H1 (cell line): ENCODE measurements at regions not wholly inside any gene's neighbourhood (a gene's known extent, or its start where the extent isn't known, plus 50 kb on each side); places are given as distances from the start of the nearest gene placed in this dataset.
A peak's percentile ranks its signal among the peaks of the same experiment; 100 is the strongest.

ENCODE experiments used
- CTCF ChIA-PET: fragments of 300-600 bp; sonication (Branson Sonifier 250); formaldehyde crosslinking; loops from one replicate; lab custom pipeline; 2021; ENCODE audit not compliant: partially characterized antibody; lab: Charles Lee
- POLR2A ChIA-PET: fragments of 300-600 bp; sonication (Branson Sonifier 250); formaldehyde crosslinking; loops from one replicate; lab custom pipeline; 2021; ENCODE audit warnings: inconsistent platforms; ENCODE audit not compliant: partially characterized antibody; lab: Charles Lee
- DNase-seq, 2 experiments: peaks; one replicate each; pipeline versions ENCODE4 v3.0.0 to v3.0.0-alpha.2; 2010 to 2022; ENCODE audit warnings: low spot score in 2 of 2, low read depth in 1 of 2, mixed read lengths in 1 of 2
- FAIRE-seq: peaks from 2 replicates; lab custom pipeline; 2011; peaks lifted over from hg19 to GRCh38; lab: Jason Lieb, UNC
- H2AFZ ChIP-seq: 2 replicates; pipeline ENCODE4 v1.8.1; 2012; ENCODE audit warnings: low read length, inconsistent platforms
- H2AK5ac ChIP-seq: 2 replicates; pipeline ENCODE4 v1.6.1; 2013; ENCODE audit warnings: low read depth, low read length
- H2BK120ac ChIP-seq: replicated peaks from 2 replicates; pipeline ENCODE3; 2013; ENCODE audit warnings: low read depth, low read length, inconsistent platforms
- H2BK12ac ChIP-seq: 2 replicates; pipeline ENCODE4 v1.6.1; 2013; ENCODE audit warnings: low read depth, low read length
- H2BK15ac ChIP-seq: 2 replicates; pipeline ENCODE4 v1.6.1; 2013; ENCODE audit warnings: low read length
- H2BK20ac ChIP-seq: 2 replicates; pipeline ENCODE4 v1.6.1; 2013; ENCODE audit warnings: low read length
- H2BK5ac ChIP-seq: 2 replicates; pipeline ENCODE4 v1.6.1; 2013; ENCODE audit warnings: low read depth, low read length
- H3K14ac ChIP-seq: 2 replicates; pipeline ENCODE4 v1.6.1; 2013; ENCODE audit warnings: inconsistent platforms; ENCODE audit not compliant: insufficient read length
- H3K18ac ChIP-seq: 2 replicates; pipeline ENCODE4 v1.6.1; 2013; ENCODE audit warnings: low read length; ENCODE audit errors: extremely low read depth
- H3K23ac ChIP-seq: 2 replicates; pipeline ENCODE4 v1.6.1; 2013; ENCODE audit warnings: inconsistent platforms; ENCODE audit not compliant: insufficient read length
- H3K23me2 ChIP-seq: 2 replicates; pipeline ENCODE4 v1.6.1; 2013; ENCODE audit warnings: low read depth, low read length
- H3K27ac ChIP-seq: 2 replicates; pipeline ENCODE4 v1.6.1; 2011; ENCODE audit warnings: low read depth, low read length, inconsistent platforms
- H3K27me3 ChIP-seq, 4 experiments: replicated peaks in 1 of 4; 1 replicate in 1 of 4; 2 replicates in 3 of 4; pipeline versions ENCODE4 v1.6.1 to v1.8.1; 2011 to 2013; ENCODE audit warnings: low read length in 3 of 4, mild to moderate bottlenecking in 3 of 4, inconsistent platforms in 2 of 4, mixed read lengths in 2 of 4, moderate library complexity in 1 of 4; ENCODE audit not compliant: control insufficient read depth in 3 of 4, insufficient read depth in 3 of 4; ENCODE audit errors: extremely low read depth in 1 of 4
- H3K36me3 ChIP-seq, 4 experiments: 2 replicates each; pipeline versions ENCODE4 v1.6.1 to v1.8.1; 2011 to 2013; ENCODE audit warnings: mild to moderate bottlenecking in 4 of 4, low read length in 3 of 4, moderate library complexity in 2 of 4, control low read depth in 1 of 4, inconsistent platforms in 1 of 4; ENCODE audit not compliant: insufficient read depth in 4 of 4, control insufficient read depth in 2 of 4
- H3K4ac ChIP-seq: replicated peaks from 2 replicates; pipeline ENCODE3; 2013; ENCODE audit warnings: low read length, low read depth, mixed read lengths, inconsistent platforms; ENCODE audit not compliant: insufficient read length
- H3K4me1 ChIP-seq, 4 experiments: replicated peaks in 1 of 4; 1 replicate in 1 of 4; 2 replicates in 3 of 4; pipeline versions ENCODE4 v1.6.1 to v1.8.1; 2011 to 2013; ENCODE audit warnings: low read length in 3 of 4, inconsistent platforms in 2 of 4, mixed read lengths in 1 of 4; ENCODE audit not compliant: insufficient read depth in 4 of 4, control insufficient read depth in 3 of 4
- H3K4me2 ChIP-seq, 2 experiments: 2 replicates each; pipeline versions ENCODE4 v1.6.1 to v1.8.1; 2011 to 2013; ENCODE audit warnings: low read depth in 2 of 2, low read length in 2 of 2, control low read depth in 1 of 2, inconsistent platforms in 1 of 2, mild to moderate bottlenecking in 1 of 2; ENCODE audit not compliant: insufficient read depth in 1 of 2
- H3K4me3 ChIP-seq, 4 experiments: fragments of 200-600, 300-600 bp in 1 of 4; sonication (generic), shearing (Covaris generic), sonication (Bioruptor Twin) in 1 of 4; 2 replicates each; pipeline versions ENCODE4 v1.5.1 to v1.8.1; 2011 to 2016; ENCODE audit warnings: low read length in 4 of 4, low read depth in 3 of 4, control low read depth in 2 of 4, inconsistent platforms in 2 of 4, mild to moderate bottlenecking in 2 of 4, mixed read lengths in 1 of 4, moderate library complexity in 1 of 4; ENCODE audit not compliant: insufficient read depth in 2 of 4; ENCODE audit errors: extremely low read depth in 1 of 4
- H3K56ac ChIP-seq: replicated peaks from 2 replicates; pipeline ENCODE3; 2013; ENCODE audit warnings: low read depth, mild to moderate bottlenecking, mixed read lengths, low read length, inconsistent platforms; ENCODE audit not compliant: insufficient read length
- H3K79me1 ChIP-seq: 2 replicates; pipeline ENCODE4 v1.6.1; 2013; ENCODE audit warnings: low read depth, low read length, control low read depth
- H3K79me2 ChIP-seq, 2 experiments: 2 replicates each; pipeline versions ENCODE4 v1.6.1 to v1.8.1; 2012 to 2013; ENCODE audit warnings: low read length in 2 of 2, mild to moderate bottlenecking in 2 of 2, inconsistent platforms in 1 of 2; ENCODE audit not compliant: insufficient read depth in 2 of 2, control insufficient read depth in 1 of 2
- H3K9ac ChIP-seq, 4 experiments: replicated peaks in 1 of 4; 1 replicate in 1 of 4; 2 replicates in 3 of 4; pipeline versions ENCODE4 v1.6.1 to v1.8.1; 2011 to 2013; ENCODE audit warnings: low read depth in 3 of 4, low read length in 3 of 4, control low read depth in 2 of 4, mild to moderate bottlenecking in 2 of 4, moderate library complexity in 2 of 4, inconsistent platforms in 1 of 4; ENCODE audit errors: extremely low read depth in 1 of 4
- H3K9me3 ChIP-seq, 2 experiments: 2 replicates each; pipeline versions ENCODE4 v1.6.1 to v1.8.1; 2012 to 2013; ENCODE audit warnings: mild to moderate bottlenecking in 2 of 2, moderate library complexity in 2 of 2, control low read depth in 1 of 2, inconsistent platforms in 1 of 2, low read depth in 1 of 2, low read length in 1 of 2, mixed read lengths in 1 of 2; ENCODE audit not compliant: insufficient read depth in 2 of 2
- H4K20me1 ChIP-seq, 2 experiments: replicated peaks in 1 of 2; 2 replicates each; pipeline versions ENCODE3 to v1.8.1; 2011 to 2013; ENCODE audit warnings: inconsistent platforms in 2 of 2, low read length in 2 of 2, mild to moderate bottlenecking in 1 of 2; ENCODE audit not compliant: insufficient read depth in 2 of 2, control insufficient read depth in 1 of 2
- H4K5ac ChIP-seq: 2 replicates; pipeline ENCODE4 v1.6.1; 2013; ENCODE audit warnings: low read length, low read depth, mixed read lengths, inconsistent platforms; ENCODE audit not compliant: insufficient read length
- H4K8ac ChIP-seq: 2 replicates; pipeline ENCODE4 v1.8.0; 2013; ENCODE audit warnings: mild to moderate bottlenecking, moderate library complexity, low read length, inconsistent platforms; ENCODE audit not compliant: insufficient read depth; ENCODE audit errors: extremely low read depth
- H4K91ac ChIP-seq: replicated peaks from 2 replicates; pipeline ENCODE3; 2013; ENCODE audit warnings: low read length, mixed read lengths, inconsistent platforms; ENCODE audit not compliant: insufficient read length
- BCL11A ChIP-seq, 2 experiments: IDR thresholded peaks; one replicate each; pipeline ENCODE4 v1.6.1; 2011; ENCODE audit warnings: low read depth in 2 of 2, low read length in 2 of 2, mild to moderate bottlenecking in 2 of 2
- FOSL1 ChIP-seq: IDR thresholded peaks from 2 replicates; pipeline ENCODE4 v1.6.1; 2011; ENCODE audit warnings: mild to moderate bottlenecking, low read depth, low read length, moderate library complexity; ENCODE audit not compliant: insufficient read depth
- GABPA ChIP-seq: IDR thresholded peaks from 2 replicates; pipeline ENCODE4 v1.6.1; 2011; ENCODE audit warnings: mild to moderate bottlenecking, low read length, moderate library complexity, borderline replicate concordance; ENCODE audit not compliant: insufficient read depth
- JUN ChIP-seq: IDR thresholded peaks from 2 replicates; pipeline ENCODE4 v1.6.1; 2011; ENCODE audit warnings: low read depth, mild to moderate bottlenecking, improper control_type of control experiment, low read length
- MAFK ChIP-seq: IDR thresholded peaks from 2 replicates; pipeline ENCODE4 v1.6.1; 2012; ENCODE audit warnings: low read depth, mild to moderate bottlenecking, improper control_type of control experiment, low read length
- RFX5 ChIP-seq: IDR thresholded peaks from 2 replicates; pipeline ENCODE4 v1.6.1; 2011; ENCODE audit warnings: low read depth, low read length, improper control_type of control experiment, borderline replicate concordance
- SIX5 ChIP-seq: IDR thresholded peaks from 2 replicates; pipeline ENCODE4 v1.6.1; 2011; ENCODE audit warnings: mild to moderate bottlenecking, low read depth, low read length
- SP1 ChIP-seq: IDR thresholded peaks from 2 replicates; pipeline ENCODE4 v1.6.1; 2011; ENCODE audit warnings: low read depth, low read length
- SRF ChIP-seq: IDR thresholded peaks from 2 replicates; pipeline ENCODE4 v1.6.1; 2011; ENCODE audit warnings: mild to moderate bottlenecking, low read depth, low read length, moderate library complexity
- SUZ12 ChIP-seq: fragments of 200-600 bp; sonication (generic); IDR thresholded peaks from 2 replicates; pipeline ENCODE4 v1.6.1; 2012; ENCODE audit warnings: mild to moderate bottlenecking, inconsistent platforms, low read length, moderate library complexity, mixed read lengths
- TAF1 ChIP-seq: IDR thresholded peaks from 2 replicates; pipeline ENCODE4 v1.6.1; 2011; ENCODE audit warnings: mild to moderate bottlenecking, low read depth, low read length
- WGBS, 2 experiments: shearing (Covaris generic) in 1 of 2; methylation state at CpG; one replicate each; pipeline versions ENCODE4 v1.1.6 to v1.1.7; 2013 to 2015; ENCODE audit warnings: low lambda C conversion rate in 2 of 2, mixed read lengths in 2 of 2, inconsistent platforms in 1 of 2, low coverage in 1 of 2, missing lambda C conversion rate in 1 of 2; ENCODE audit not compliant: insufficient replicate concordance in 2 of 2, insufficient coverage in 1 of 2, insufficient read length in 1 of 2; ENCODE audit errors: extremely low coverage in 1 of 2, missing lambda C conversion rate in 1 of 2; 5-methylcytosine and 5-hydroxymethylcytosine counted together

DNA sequence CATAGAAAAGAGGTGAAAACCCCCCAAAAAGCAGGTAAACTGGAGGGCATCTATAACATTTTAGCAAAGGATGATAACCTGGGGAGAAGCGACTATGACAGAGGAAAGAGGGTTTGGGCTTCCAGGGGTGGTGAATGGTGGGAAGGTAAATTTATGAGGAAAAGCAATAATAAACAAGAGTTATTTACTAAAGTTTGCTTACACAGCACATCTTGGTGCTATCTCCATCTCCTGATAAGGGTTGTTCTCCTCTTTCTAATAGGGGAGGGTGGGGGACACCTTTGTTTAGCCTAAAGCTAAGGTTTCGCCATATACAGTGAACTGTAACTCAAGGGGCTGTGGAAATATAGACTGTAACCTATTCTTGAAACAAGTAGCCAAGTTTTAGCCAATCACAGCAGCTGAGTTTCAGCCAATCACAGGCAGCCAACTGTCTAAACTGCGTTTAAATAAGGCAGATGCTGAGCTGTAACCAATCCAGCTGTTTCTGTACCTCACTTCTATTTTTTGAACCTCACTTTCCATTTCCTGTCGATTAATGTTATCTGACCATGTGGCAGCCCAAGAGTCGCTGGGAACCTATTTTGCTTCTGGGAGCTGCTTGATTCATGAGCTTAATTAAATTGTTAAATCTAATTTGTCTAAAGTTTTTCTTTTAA lies 191.8 kb downstream of the MAP2K6 start:
- Histone ChIP-seq H3K18ac (no peak overlapping the region), H3K27me3 (no peaks in the 10 kb centered on the region), H2BK120ac (no peak overlapping the region), H3K56ac (no peak overlapping the region), H4K20me1 (no peaks in the 10 kb centered on the region), H2BK5ac (no peak overlapping the region), H4K91ac (no peak overlapping the region), H2BK15ac (no peak overlapping the region), H3K9ac (no peak overlapping the region), H3K4me3 (no peak overlapping the region), H3K14ac (no peak overlapping the region), H4K5ac (no peak overlapping the region), H2BK12ac (0 out of 2 replicates have a peak overlapping the region, but pooled peaks have one; percentile 21), H3K23ac (no peak overlapping the region), H3K9me3 (no peaks in the 10 kb centered on the region), H3K36me3 (no peaks in the 10 kb centered on the region), H3K27ac (no peak overlapping the region), H2AK5ac (no peak overlapping the region), H3K4ac (peak overlapping the region; percentile 34), H2BK20ac (no peak overlapping the region), H3K79me2 (no peaks in the 10 kb centered on the region), H2AFZ (no peak overlapping the region), H4K8ac (no peak overlapping the region), H3K79me1 (no peaks in the 10 kb centered on the region), H3K23me2 (no peaks in the 10 kb centered on the region; the same call in 1 of the 2 replicates), H3K4me1 (peaks cover 0 to 3% (median 1%) of the 10 kb centered on the region in 4 experiments; a peak in 3 of 7 replicates), H3K4me2 (no peak overlapping the region)
- no peak for DNase-seq
- ChIA-PET POLR2A (interaction anchor here (0.6 kb wide), 1 partner anchor 547 kb away, joined by 6 read pairs; no protein-coding TSS in a partner anchor), CTCF (interaction anchor here (0.6 to 4.9 kb wide), 45 partner anchors 10 to 1233 kb away, joined by 3 to 59 read pairs (median 5); no protein-coding TSS in a partner anchor)
- TF ChIP-seq FOSL1 (no peak), MAFK (no peak), JUN (no peak), BCL11A (IDR thresholded peaks at IDR 0.05; ENCODE audit: low read depth in 2 of 2, low read length in 2 of 2) (no peak), SUZ12 (no peak), SP1 (no peak), SIX5 (no peak), TAF1 (no peak), RFX5 (no peak), SRF (no peak), GABPA (no peak)
- WGBS, 2 experiments: 76% methylated on average over 5 of the region's 5 CpGs; no CpG with 5 or more reads in 1 of the 2 experiments
- FAIRE-seq: no peak
